Peyer's patch (tissue), 4 donors: ENCODE measurements at regions not wholly inside any gene's neighbourhood (a gene's known extent, or its start where the extent isn't known, plus 50 kb on each side); places are given as distances from the start of the nearest gene placed in this dataset.

Experiments used
- DNase-seq, 3 donors: peaks; one replicate each; pipeline ENCODE4 v3.0.0-alpha.2; 2017 to 2019
- H3K27ac ChIP-seq, 4 donors: fragments of 200-600 bp; sonication (generic); one replicate each; pipeline ENCODE4 v1.5.1; 2016 to 2019
- H3K27me3 ChIP-seq, 2 donors: fragments of 200-600 bp; sonication (generic); one replicate each; pipeline ENCODE4 v1.5.1; 2019
- H3K36me3 ChIP-seq, 3 donors: fragments of 200-600 bp; sonication (generic); one replicate each; pipeline ENCODE4 v1.5.1; 2016 to 2019
- H3K4me1 ChIP-seq, 4 donors: fragments of 200-600 bp; sonication (generic); one replicate each; pipeline ENCODE4 v1.5.1; 2016 to 2019
- H3K4me3 ChIP-seq, 4 donors: fragments of 200-600 bp; sonication (generic); 1 replicate in 3 of 4; 2 replicates in 1 of 4; pipeline ENCODE4 v1.5.1; 2016 to 2019; ENCODE audit warnings: mild to moderate bottlenecking in 1 of 4
- H3K9me3 ChIP-seq, 4 donors: fragments of 200-600 bp; sonication (generic); one replicate each; pipeline ENCODE4 v1.5.1; 2016 to 2019; ENCODE audit warnings: mild to moderate bottlenecking in 1 of 4
- CTCF ChIP-seq, 6 experiments: fragments of 450-650 bp in 4 of 6; fragments of 200-600 bp in 2 of 6; sonication (generic) in 1 of 6; IDR thresholded peaks; one replicate each; pipeline ENCODE4 v1.5.1; 2017 to 2019; ENCODE audit warnings: antibody characterized with exemption in 6 of 6, mild to moderate bottlenecking in 3 of 6, moderate library complexity in 1 of 6
- POLR2A ChIP-seq, 2 donors: fragments of 450-650 bp; IDR thresholded peaks; one replicate each; pipeline ENCODE4 v1.5.1; 2017; ENCODE audit warnings: antibody characterized with exemption in 2 of 2, mild to moderate bottlenecking in 2 of 2, moderate library complexity in 2 of 2

DNA sequence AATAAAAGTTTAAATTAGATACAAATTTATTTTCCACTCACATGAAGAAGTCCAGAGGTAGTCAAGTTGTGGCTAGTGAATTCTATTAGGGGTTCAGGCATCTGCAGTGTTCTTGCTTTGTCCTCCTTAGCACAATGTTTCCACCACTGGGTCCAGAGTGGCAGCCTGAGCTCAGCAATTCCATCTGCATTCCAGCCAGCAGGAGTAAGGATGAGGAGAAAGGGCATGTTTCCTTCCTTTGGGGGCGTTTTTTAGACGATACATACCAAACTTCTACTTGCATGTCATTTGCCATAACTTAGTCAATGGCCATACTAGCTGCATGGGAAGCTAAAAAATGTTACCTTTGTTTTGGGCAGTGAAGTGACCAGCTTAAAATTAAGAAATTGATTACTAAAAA is 98.5 kb upstream of the VANGL1 start:
- Histone ChIP-seq H3K9me3 (no peaks in the 10 kb centered on the region), H3K27me3 (no peaks in the 10 kb centered on the region), H3K36me3 (no peaks in the 10 kb centered on the region), H3K4me1 (no peaks in the 10 kb centered on the region), H3K27ac (no peak overlapping the region), H3K4me3 (no peak overlapping the region)
- TF ChIP-seq POLR2A (IDR thresholded peaks at IDR 0.05): no peak
- TF ChIP-seq CTCF (IDR thresholded peaks at IDR 0.05): no peak
- no peak for DNase-seq

DNA sequence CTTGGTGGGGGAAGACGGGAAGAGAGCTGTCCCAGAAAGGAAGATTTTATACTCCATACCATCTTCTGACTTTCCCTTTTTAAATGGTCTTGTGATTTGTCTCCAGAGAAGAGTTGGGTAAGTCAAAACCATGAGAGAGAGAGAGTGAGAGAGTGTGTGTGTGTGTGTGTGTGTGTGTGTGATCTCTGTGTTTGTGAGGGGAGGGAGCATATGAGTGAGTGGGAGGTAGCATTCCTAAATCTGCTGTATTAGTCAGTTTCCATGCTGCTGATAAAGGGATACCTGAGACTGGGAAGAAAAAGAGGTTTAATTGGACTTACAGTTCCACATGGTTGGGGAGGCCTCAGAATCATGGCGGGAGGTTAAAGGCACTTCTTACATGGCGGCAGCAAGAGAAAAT is 102.0 kb upstream of the VANGL1 start:
- Histone ChIP-seq H3K27ac (no peak overlapping the region), H3K9me3 (no peaks in the 10 kb centered on the region), H3K4me3 (no peak overlapping the region), H3K4me1 (no peaks in the 10 kb centered on the region), H3K36me3 (no peaks in the 10 kb centered on the region), H3K27me3 (no peaks in the 10 kb centered on the region)
- no peak for DNase-seq
- no peak for TF ChIP-seq POLR2A (IDR thresholded peaks at IDR 0.05)
- no peak for TF ChIP-seq CTCF (IDR thresholded peaks at IDR 0.05)

GRCh38 chr1:115539061-115539460 is 102.7 kb upstream of the VANGL1 start:
- DNase-seq: no peak
- no peak overlapping the region for H3K4me3 ChIP-seq
- H3K36me3 ChIP-seq: no peaks in the 10 kb centered on the region
- H3K9me3 ChIP-seq: no peaks in the 10 kb centered on the region
- no peak overlapping the region for H3K27ac ChIP-seq
- no peaks in the 10 kb centered on the region for H3K4me1 ChIP-seq
- H3K27me3 ChIP-seq: no peaks in the 10 kb centered on the region
- TF ChIP-seq CTCF (IDR thresholded peaks at IDR 0.05) (no peak), POLR2A (IDR thresholded peaks at IDR 0.05) (no peak)

- Histone ChIP-seq H3K27ac (no peak overlapping the region), H3K4me3 (no peak overlapping the region), H3K36me3 (no peaks in the 10 kb centered on the region), H3K4me1 (no peaks in the 10 kb centered on the region), H3K27me3 (no peaks in the 10 kb centered on the region), H3K9me3 (no peaks in the 10 kb centered on the region)
- DNase-seq: no peak
- TF ChIP-seq POLR2A (IDR thresholded peaks at IDR 0.05) (no peak), CTCF (IDR thresholded peaks at IDR 0.05) (no peak)
These were observed 103.2 kb upstream of the VANGL1 start for GRCh38 chr1:115538579-115538978.

DNA sequence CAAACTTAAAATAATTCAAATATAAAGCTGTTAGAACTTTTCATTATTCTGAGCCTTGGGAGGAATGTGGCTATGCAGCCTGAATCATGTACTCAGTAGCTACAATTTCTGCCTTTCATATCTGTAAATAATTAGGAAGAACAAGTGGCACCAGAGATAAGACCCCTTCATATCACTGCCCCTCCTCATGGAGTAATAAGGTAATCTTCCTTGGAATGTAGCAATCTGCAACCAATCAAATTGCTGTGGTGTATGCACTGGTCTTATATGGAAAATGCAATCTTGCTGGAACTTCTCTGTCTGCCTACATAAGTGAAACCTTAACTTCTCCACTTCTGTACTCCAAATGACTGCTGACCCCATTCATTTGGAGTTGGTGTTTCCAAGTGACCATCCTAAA is 104.4 kb upstream of the VANGL1 start:
- H3K36me3 ChIP-seq: no peaks in the 10 kb centered on the region
- H3K27ac ChIP-seq: no peak overlapping the region
- no peak overlapping the region for H3K4me3 ChIP-seq
- no peaks in the 10 kb centered on the region for H3K9me3 ChIP-seq
- no peak for DNase-seq
- no peak for TF ChIP-seq POLR2A (IDR thresholded peaks at IDR 0.05)
- H3K27me3 ChIP-seq: no peaks in the 10 kb centered on the region
- H3K4me1 ChIP-seq: no peaks in the 10 kb centered on the region

DNA sequence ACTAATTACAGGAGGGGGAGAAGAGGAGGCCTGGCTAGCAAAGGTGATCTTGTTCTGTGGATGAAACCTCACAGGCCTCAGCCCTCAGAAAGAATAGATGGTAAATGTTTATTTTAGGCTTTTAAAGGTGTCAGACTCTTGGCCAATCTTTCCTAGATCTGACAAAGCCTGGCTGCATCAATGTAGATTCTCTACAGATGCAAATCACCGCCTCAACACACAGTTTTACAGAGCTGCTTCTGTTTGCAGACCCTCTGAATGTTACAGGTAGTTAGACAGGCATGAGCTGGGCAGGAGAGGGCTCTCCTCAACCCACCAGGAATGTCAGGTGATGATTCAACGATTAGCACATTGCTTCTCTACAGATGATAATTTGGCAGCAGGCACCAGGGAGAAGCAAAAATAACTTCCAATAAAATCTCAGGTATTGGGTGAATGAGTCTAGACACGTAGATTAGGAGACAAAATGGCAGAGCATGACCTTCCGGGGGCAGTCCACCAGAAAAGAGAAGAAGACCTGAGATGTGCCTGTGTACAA is 105.4 kb upstream of the VANGL1 start:
- Histone ChIP-seq H3K27ac (no peak overlapping the region), H3K4me3 (no peak overlapping the region), H3K36me3 (no peaks in the 10 kb centered on the region), H3K27me3 (no peaks in the 10 kb centered on the region), H3K4me1 (no peaks in the 10 kb centered on the region), H3K9me3 (no peaks in the 10 kb centered on the region)
- no peak for TF ChIP-seq POLR2A (IDR thresholded peaks at IDR 0.05)
- DNase-seq: no peak

DNA sequence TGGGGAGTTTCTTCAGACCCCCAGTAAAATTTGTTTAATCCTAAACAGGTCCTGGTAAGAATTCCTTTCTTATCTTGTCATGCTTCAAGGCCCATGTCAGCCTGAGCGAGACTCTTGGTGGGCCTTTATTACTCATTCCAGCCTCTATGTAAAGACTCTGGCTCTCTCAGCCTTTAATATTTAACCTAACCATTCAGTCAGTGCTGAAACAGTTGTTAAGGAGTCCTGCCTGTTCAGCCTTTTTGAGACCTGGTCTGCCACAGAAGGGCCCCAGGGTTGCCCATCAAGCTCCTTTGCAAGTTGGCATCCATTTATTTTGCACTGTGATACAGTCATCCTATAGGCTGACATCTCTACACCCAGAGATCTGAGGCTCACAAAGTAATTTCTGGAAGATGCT is 107.7 kb upstream of the VANGL1 start:
- no peak overlapping the region for H3K4me3 ChIP-seq
- no peaks in the 10 kb centered on the region for H3K27me3 ChIP-seq
- no peaks in the 10 kb centered on the region for H3K4me1 ChIP-seq
- DNase-seq: no peak
- H3K9me3 ChIP-seq: no peaks in the 10 kb centered on the region
- H3K27ac ChIP-seq: no peak overlapping the region
- H3K36me3 ChIP-seq: no peaks in the 10 kb centered on the region
- no peak for TF ChIP-seq CTCF (IDR thresholded peaks at IDR 0.05)
- TF ChIP-seq POLR2A (IDR thresholded peaks at IDR 0.05): no peak
